ENCODE measurements at regions not wholly inside any gene's neighbourhood (a gene's known extent, or its start where the extent isn't known, plus 50 kb on each side); places are given as distances from the start of the nearest gene placed in this dataset.
"Not testable (repeated sequence)": the region's sequence is repeated elsewhere in the genome, so short reads cannot be mapped to it uniquely, and the experiment has no call there.

DNA sequence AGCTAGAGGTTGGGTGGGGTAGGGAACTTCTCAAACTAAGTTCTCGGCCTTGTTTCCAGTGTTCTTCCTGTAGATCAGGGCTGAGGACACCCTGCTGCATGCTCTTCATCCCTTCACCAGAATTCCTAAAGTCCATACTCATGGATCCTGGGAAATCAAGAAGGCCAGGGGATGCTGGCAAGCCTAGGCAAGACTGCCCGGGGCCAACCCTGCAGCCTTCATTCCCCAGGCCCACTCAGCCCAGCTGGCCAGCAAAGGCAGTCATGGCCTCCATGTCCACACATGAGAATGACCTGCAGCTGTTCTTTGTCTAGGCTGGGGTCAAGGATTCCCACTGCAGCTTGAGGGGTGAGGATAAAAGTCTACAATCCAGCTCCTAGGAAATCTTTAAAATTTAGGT lies 109.3 kb upstream of the ETV6 start:
- no peak for DNase-seq

DNA sequence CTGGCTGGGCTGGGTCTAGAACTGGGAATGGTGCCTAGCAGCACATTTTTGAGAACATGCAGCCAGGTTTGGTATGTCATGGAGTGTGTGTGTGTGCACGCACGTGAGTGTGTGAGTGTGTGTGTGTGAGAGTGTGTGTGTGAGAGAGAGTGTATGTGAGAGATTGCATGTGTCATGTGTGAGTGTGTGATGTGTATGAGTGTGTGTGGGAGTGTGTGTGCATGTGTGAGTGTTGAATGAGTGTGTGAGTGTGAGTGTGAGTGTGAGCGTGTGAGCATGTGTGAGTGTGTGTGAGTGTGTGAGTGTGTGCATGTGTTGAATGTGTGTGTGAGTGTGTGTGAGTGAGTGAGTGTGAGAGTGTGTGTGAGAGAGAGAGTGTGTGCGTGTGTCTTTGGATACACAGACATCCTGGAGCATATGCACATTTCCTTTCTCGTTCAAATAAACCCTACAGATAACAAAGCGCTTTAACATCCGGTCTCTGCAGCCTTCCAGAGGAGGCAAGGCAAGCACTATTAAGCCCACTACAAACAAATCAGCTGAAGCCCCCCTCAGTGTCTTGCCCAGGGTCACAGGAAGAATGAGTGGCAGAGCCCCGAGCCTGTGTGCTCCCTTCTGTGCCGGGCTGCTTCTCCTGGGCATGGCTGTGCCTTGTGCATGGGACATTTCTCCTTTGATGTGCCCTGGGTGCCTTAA lies 108.7 kb upstream of the ETV6 start:
- no peak for DNase-seq

GRCh38 chr12:11542599-11542998 lies 106.9 kb upstream of the ETV6 start:
- DNase-seq = no peak

DNA sequence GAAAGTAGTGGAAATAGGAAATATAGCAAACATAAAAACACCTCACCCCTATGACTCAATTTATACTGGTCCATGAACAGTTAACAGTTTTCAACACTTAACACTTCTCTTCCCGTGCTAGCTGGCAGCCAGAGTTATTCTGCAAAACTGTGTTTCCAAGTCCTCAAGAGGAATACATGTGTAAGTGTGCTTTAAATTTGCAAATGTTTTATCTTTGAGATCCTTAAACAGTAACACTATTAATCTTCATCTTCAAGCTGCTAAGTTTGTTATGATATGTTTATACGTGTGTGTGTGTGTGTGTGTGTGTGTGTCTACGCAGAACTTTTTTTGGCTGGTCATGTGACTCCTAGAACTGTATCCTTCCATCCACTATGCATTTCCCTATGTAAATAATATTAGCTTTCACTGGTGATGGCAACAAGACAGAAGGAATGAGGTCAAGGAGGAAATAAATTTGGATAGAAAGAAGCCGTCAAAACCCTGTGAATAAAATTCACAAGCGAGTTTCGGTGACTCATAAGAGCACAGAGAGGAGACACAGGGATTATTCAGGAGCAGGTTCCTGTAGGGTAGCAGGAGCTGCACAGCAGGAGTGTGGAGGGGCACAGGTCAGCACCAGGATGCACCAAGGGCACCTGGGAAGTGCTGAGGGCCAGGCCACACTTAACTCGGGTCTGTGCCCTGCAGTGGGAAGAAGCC lies 105.9 kb upstream of the ETV6 start:
- no peak for DNase-seq

GRCh38 chr12:11545484-11546330 lies 103.8 kb upstream of the ETV6 start:
- no peak for DNase-seq

DNA sequence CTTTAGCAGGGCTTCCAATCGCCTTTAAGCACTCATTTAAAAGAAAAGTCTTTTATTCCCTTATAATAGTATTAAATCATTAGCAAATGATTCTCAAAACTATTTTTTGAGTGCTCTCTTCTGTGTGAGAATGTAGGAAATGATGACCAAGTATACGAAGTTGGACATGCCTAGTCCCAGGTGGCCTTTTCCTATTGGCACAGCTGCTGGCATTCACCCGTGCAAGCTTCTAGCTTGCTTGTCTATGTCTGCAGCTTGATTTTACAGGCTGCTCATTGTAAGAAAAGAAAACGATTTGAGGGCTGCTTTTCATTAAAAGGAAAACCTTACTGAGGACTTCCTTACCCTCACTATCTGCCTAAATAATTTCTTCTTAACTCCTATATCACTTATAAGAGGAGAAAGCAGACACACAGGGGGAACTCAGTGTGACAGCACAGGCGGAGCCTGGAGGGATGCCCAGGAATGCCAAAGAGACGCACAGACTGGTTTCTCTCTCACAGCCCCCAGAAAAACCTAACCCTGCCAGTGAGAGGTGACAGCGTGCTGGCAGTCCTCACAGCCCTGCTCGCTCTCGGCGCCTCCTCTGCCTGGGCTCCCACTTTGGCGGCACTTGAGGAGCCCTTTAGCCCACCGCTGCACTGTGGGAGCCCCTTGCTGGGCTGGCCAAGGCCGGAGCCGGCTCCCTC lies 102.7 kb upstream of the ETV6 start:
- DNase-seq = not testable (repeated sequence)

GRCh38 chr12:11547271-11547646 lies 102.2 kb upstream of the ETV6 start:
- not testable (repeated sequence) for DNase-seq

- DNase-seq = no peak
These were observed 100.4 kb upstream of the ETV6 start for GRCh38 chr12:11549119-11549518.

DNA sequence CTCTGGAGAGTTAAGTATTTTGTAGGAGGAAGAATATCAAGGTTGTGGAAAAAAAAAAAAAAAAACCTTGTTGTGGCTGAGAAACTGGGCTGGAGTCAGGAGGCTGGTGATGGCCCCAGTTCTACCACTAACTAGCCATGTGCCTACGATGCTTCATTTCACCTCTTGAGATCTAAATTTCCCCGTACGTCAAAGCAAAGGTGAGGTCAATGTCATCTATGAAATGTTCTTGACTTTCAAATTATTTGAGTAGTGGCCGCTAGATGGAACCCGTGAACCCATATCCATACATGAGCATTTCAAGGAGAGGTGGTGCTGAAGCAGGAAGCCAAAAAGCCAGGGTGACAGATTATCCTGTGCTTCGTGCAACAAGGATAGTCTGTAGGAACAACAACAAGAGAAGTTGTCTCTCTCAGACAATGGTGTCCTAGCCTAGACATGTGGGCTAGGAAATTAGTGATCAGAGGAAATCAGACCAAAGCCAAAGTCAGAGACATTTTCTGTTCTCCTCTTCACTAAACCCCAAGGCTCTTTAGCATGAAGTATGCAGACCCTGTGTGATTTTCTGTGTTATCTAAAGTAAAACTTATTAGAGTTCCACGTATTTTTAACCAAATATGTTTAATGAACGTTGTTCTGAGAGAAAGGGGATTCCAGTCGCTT lies 95.5 kb upstream of the ETV6 start:
- DNase-seq = no peak

- DNase-seq = no peak
These were observed 94.3 kb upstream of the ETV6 start for GRCh38 chr12:11555195-11555594.

DNA sequence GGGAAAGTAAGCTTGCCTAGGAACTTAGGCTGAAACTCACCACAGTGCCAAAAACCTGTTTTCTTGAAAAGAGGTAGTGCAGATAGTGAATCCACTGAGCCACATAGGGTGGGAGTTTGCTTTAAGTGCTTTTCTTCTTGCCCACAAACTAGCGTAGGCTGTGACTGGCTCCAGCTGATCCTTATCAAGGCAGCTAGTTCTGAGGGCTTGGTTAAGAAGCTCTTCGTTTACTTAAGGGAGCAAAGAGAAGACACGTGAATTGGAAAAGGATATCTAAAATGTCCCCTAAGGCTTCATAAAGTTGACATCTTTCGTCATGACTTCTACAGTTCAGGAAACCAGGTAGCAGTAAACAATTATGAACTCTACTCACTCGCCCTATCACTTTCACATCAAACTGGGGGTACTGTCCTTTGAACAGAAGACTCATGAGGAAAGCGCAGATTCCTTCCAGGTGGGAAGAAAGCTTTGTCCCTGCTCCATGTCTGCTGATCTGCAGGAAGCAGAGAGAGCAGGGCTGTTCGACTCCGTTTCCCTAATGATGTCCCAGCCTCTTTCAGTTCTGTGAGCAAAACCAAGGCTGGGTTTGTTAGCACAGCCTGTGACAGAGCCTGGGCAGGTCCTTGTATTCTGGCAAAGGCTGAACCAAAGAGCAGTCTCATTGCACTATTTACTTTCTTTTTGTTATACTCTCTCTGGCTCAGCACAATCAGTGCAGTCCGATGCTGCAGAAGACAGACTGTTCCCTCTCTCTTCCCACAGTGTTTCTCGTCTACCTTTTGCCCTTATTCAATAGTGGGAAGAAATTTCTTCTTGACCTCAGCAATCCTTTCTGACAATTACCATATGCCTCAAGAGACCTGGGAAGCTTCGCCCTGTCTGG lies 93.5 kb upstream of the ETV6 start:
- no peak for DNase-seq

DNA sequence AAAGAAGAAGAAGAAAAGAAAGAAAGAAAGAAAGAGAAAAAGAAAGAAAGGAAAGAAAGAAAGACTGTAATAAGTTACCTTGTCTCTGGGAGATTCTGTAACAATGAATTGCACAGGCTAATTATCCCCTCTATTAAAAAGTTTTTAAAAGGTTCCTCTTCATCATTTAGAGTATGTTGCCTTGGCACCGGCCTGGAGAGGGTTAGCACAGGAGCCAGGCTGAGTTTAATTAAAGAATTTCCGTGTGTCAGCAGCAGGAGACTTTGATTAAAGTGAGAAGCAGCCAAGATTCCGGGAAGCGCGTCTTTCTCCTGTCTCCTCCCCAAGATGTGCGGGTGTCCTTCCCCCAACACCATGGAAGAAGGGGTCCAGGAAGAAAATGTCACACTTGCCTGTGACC lies 92.8 kb upstream of the ETV6 start:
- DNase-seq = no peak

- no peak for DNase-seq
These were observed 89.7 kb upstream of the ETV6 start for GRCh38 chr12:11559626-11560340.

GRCh38 chr12:11561411-11561810 lies 88.1 kb upstream of the ETV6 start:
- DNase-seq = no peak

DNA sequence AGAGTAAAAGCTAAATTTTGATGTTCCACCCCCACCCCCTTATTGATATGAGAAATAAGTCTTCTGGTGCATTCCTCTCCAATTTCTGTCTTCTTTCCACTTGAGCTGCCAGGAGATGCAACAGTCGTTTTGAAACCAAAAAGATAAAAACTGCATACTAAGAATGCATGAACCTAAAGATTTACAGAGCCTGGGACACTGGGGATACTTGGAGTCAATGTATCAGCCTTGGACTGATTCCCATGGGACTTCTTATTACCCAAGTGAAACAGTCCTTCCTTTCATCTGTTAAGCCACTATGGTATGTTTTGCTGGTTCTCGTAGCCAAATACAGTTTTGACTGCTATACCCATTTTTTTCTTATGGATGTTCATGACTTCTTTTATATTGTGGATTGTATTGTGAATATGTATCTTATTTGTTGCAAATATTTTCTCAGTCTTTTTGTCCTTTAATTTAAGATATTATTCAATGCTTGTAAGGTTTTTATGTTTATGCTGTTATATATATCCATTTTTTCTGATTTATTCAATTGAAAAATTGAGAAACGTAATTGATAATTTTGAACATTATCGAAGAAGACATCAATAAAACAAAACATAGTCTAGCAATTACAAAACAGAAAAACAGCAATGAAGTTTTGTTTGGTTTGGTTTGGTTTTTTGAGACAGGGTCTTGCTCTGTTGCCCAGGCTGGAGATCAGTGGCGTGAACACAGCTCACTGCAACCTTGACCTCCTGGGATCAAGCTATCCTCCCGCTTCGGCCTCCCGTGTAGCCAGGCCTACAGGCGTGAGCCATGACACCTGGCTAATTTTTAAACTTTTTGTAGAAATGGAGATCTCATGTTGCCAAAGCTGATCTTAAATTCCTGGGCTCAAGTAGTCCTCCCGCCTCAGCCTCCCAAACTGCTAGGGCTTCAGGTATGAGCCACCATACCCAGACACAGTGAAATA lies 85.4 kb upstream of the ETV6 start:
- DNase-seq = no peak

DNA sequence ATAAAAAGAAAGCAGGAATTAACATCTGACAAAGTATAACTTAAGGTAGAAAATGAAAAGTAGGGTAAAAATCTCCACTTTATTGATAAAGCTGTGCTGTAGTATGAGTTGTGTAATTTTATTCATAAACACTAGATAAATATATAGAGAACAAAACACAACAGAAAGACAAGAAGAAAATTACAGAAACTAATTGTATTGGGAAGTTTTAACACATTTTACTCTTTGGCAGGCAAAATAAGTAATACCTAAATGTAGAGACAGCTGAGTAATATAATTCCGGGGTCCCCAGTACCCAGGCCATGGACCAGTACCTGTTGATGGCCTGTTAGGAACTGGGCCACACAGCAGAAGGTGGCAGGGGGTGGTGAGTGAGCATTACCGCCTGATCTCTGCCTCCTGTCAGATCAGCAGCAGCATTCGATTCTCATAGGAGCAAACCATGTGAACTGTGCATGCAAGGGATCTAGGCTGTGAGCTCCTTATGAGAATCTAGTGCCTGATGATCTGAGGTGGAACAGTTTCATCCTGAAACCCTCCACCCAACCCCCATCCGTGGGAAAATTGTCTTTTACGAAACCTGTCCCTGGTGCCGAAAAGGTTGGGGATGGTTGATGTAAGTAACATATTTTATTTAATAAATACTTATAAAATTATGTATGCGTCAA lies 84.4 kb upstream of the ETV6 start:
- DNase-seq = no peak

DNA sequence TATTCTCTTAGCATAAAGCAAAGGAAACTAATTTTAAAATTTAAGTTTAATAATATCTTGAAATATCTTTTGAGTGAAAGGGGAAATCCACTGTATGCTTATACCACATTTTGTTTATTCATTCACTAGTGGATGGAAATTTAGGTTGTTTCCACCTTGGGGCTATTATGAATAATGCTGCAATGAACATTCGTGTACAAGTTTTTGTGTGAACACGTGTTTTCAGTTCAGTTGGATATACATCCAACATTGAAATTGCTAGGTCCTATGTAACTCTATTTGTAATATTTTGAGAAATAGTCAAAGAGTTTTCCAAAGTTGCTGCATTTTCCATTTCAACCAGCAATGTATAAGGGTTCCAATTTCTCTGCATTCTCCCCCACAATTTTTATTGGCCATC lies 83.7 kb upstream of the ETV6 start:
- no peak for DNase-seq

GRCh38 chr12:11568155-11568761 lies 81.2 kb upstream of the ETV6 start:
- no peak for DNase-seq

Data from GOT3 (cell line).